Right lobe of liver (tissue), 6 donors: ENCODE measurements at regions not wholly inside any gene's neighbourhood (a gene's known extent, or its start where the extent isn't known, plus 50 kb on each side); places are given as distances from the start of the nearest gene placed in this dataset.

Source experiments
- ATAC-seq, 4 donors: fragments of 200-7000 bp; cut with Tn5 transposase; one replicate each; pipeline ENCODE4 v1.9.1; 2020; ENCODE audit warnings: mild to moderate bottlenecking in 4 of 4, moderate library complexity in 4 of 4
- DNase-seq, 3 donors: peaks; one replicate each; pipeline ENCODE4 v3.0.0-alpha.2; 2020
- H3K27ac ChIP-seq, 3 donors: fragments of 200-600 bp; one replicate each; pipeline ENCODE4 v1.8.0; 2022
- H3K27me3 ChIP-seq, 2 donors: fragments of 200-600 bp; one replicate each; pipeline ENCODE4 v1.8.0; 2022
- H3K36me3 ChIP-seq, 4 donors: fragments of 200-600 bp; sonication (generic) in 1 of 4; one replicate each; pipeline versions ENCODE4 v1.5.1 to v1.8.0; 2017 to 2022; ENCODE audit warnings: control low read depth in 1 of 4
- H3K4me1 ChIP-seq, 4 donors: fragments of 200-600 bp; sonication (generic) in 1 of 4; one replicate each; pipeline versions ENCODE4 v1.5.1 to v1.8.0; 2017 to 2022; ENCODE audit warnings: control low read depth in 1 of 4
- H3K4me3 ChIP-seq, 3 donors: fragments of 200-600 bp; one replicate each; pipeline ENCODE4 v1.8.0; 2022
- H3K9me3 ChIP-seq, 4 donors: fragments of 200-600 bp; sonication (generic) in 1 of 4; one replicate each; pipeline versions ENCODE4 v1.5.1 to v1.8.0; 2017 to 2022; ENCODE audit warnings: control low read depth in 1 of 4
- CTCF ChIP-seq, 4 donors: fragments of 200-600 bp in 3 of 4; fragments of 450-650 bp in 1 of 4; IDR thresholded peaks; one replicate each; pipeline versions ENCODE4 v1.5.1 to v1.8.0; 2016 to 2022; ENCODE audit warnings: antibody characterized with exemption in 4 of 4, mild to moderate bottlenecking in 2 of 4
- POLR2A ChIP-seq: fragments of 450-650 bp; IDR thresholded peaks from one replicate; pipeline ENCODE4 v1.6.1; 2017; ENCODE audit warnings: antibody characterized with exemption, mild to moderate bottlenecking
- WGBS: methylation state at CpG from one replicate; pipeline ENCODE4 v1.1.6; 2018; ENCODE audit warnings: low coverage, low lambda C conversion rate; ENCODE audit not compliant: insufficient coverage; ENCODE audit errors: missing lambda C conversion rate; 5-methylcytosine and 5-hydroxymethylcytosine counted together
- intact Hi-C, 2 donors: fragments of 100-400 bp; cut with DNase I; formaldehyde crosslinking; loops; one replicate each; pipeline versions ENCODE4 v1.11.2 to v1.14.1; 2022
- donor health status: DM: no; HTN: yes; CAD: no.
- donor health status: DM: no; HTN: no; CAD: no.
- donor health status: DM: no; HTN: no; CAD: no.
- donor health status: DM: no; HTN: yes; CAD: no.
- donor health status: DM: no; HTN: yes; CAD: no.

- ATAC-seq: no peak
- H3K4me1 ChIP-seq: no peaks in the 10 kb centered on the region
- no peak overlapping the region for H3K27ac ChIP-seq
- H3K9me3 ChIP-seq: no peaks in the 10 kb centered on the region
- H3K36me3 ChIP-seq: no peaks in the 10 kb centered on the region
- intact Hi-C loops: no loop called here
- no peak overlapping the region for H3K4me3 ChIP-seq
- no peak for DNase-seq
- TF ChIP-seq POLR2A (no peak), CTCF (IDR thresholded peaks at IDR 0.05) (no peak)
- WGBS: 21% methylated on average over 6 of the region's 6 CpGs
- no peaks in the 10 kb centered on the region for H3K27me3 ChIP-seq
Observed at GRCh38 chr10:9515922-9516321, 1461.4 kb downstream of the GATA3 start.

- Histone ChIP-seq H3K27me3 (no peaks in the 10 kb centered on the region), H3K4me1 (no peaks in the 10 kb centered on the region), H3K36me3 (no peaks in the 10 kb centered on the region), H3K4me3 (no peak overlapping the region), H3K27ac (no peak overlapping the region), H3K9me3 (no peaks in the 10 kb centered on the region)
- WGBS: 51% methylated on average over 4 of the region's 4 CpGs
- no peak for TF ChIP-seq POLR2A
- no peak for TF ChIP-seq CTCF (IDR thresholded peaks at IDR 0.05)
- DNase-seq (no peak), ATAC-seq (no peak)
- intact Hi-C loops: no loop called here
Observed at GRCh38 chr10:9535744-9536143, 1481.3 kb downstream of the GATA3 start.

GRCh38 chr10:9545073-9545472 lies 1472.6 kb upstream of the CELF2 start:
- TF ChIP-seq POLR2A (no peak), CTCF (IDR thresholded peaks at IDR 0.05) (no peak)
- no peak for ATAC-seq
- Histone ChIP-seq H3K36me3 (no peaks in the 10 kb centered on the region), H3K27me3 (no peaks in the 10 kb centered on the region), H3K9me3 (no peaks in the 10 kb centered on the region), H3K4me1 (no peaks in the 10 kb centered on the region), H3K4me3 (no peak overlapping the region), H3K27ac (no peak overlapping the region)
- no peak for DNase-seq
- intact Hi-C loops: no loop called here
- 22% methylated on average over 2 of the region's 2 CpGs for WGBS

- intact Hi-C loops: no loop called here
- DNase-seq (no peak), ATAC-seq (no peak)
- no peaks in the 10 kb centered on the region for H3K27me3 ChIP-seq
- no peak overlapping the region for H3K27ac ChIP-seq
- H3K4me1 ChIP-seq: no peaks in the 10 kb centered on the region
- TF ChIP-seq POLR2A: no peak
- TF ChIP-seq CTCF (IDR thresholded peaks at IDR 0.05): no peak
- H3K9me3 ChIP-seq: no peaks in the 10 kb centered on the region
- no peak overlapping the region for H3K4me3 ChIP-seq
- WGBS: 42% methylated on average over 3 of the region's 3 CpGs
- H3K36me3 ChIP-seq: no peaks in the 10 kb centered on the region
Observed at GRCh38 chr10:9547936-9548904, 1469.5 kb upstream of the CELF2 start.
